GM21360 (cell line): ENCODE measurements at regions not wholly inside any gene's neighbourhood (a gene's known extent, or its start where the extent isn't known, plus 50 kb on each side); places are given as distances from the start of the nearest gene placed in this dataset.

Source experiments
- ATAC-seq: cut with Tn5 transposase; IDR thresholded peaks from one replicate; pipeline ENCODE4 v1.9.1; 2021; ENCODE audit warnings: mild to moderate bottlenecking, moderate library complexity; ENCODE audit not compliant: unreplicated experiment

GRCh38 chr20:39394461-39394860 is 432.3 kb downstream of the DHX35 start:
- no peak for ATAC-seq

GRCh38 chr20:39390186-39390585 is 428.0 kb downstream of the DHX35 start:
- ATAC-seq, result no peak

GRCh38 chr20:39381595-39381994 is 419.5 kb downstream of the DHX35 start:
- no peak for ATAC-seq

GRCh38 chr20:39378776-39379175 is 416.6 kb downstream of the DHX35 start:
- ATAC-seq, result no peak

- ATAC-seq, result no peak
Observed at GRCh38 chr20:39376788-39377187, 414.6 kb downstream of the DHX35 start.

GRCh38 chr20:39364320-39364719 is 402.2 kb downstream of the DHX35 start:
- ATAC-seq, result no peak

- no peak for ATAC-seq
Observed at GRCh38 chr20:39359981-39360620, 398.0 kb downstream of the DHX35 start.

GRCh38 chr20:39358052-39358451 is 395.9 kb downstream of the DHX35 start:
- peak; percentile 68 for ATAC-seq

- no peak for ATAC-seq
Observed at GRCh38 chr20:39356908-39357307, 394.8 kb downstream of the DHX35 start.

GRCh38 chr20:39349240-39349639 is 387.1 kb downstream of the DHX35 start:
- no peak for ATAC-seq

GRCh38 chr20:39347626-39348025 is 385.5 kb downstream of the DHX35 start:
- no peak for ATAC-seq

GRCh38 chr20:39342463-39342862 is 380.3 kb downstream of the DHX35 start:
- ATAC-seq, result no peak

- peak; percentile 97 for ATAC-seq
Observed at GRCh38 chr20:39338469-39339376, 376.6 kb downstream of the DHX35 start.

- no peak for ATAC-seq
Observed at GRCh38 chr20:39333211-39333610, 371.1 kb downstream of the DHX35 start.

GRCh38 chr20:39328347-39328746 is 366.2 kb downstream of the DHX35 start:
- ATAC-seq, result no peak

- no peak for ATAC-seq
Observed at GRCh38 chr20:39326050-39326449, 363.9 kb downstream of the DHX35 start.

- ATAC-seq, result no peak
Observed at GRCh38 chr20:39318911-39319310, 356.8 kb downstream of the DHX35 start.

- ATAC-seq, result no peak
Observed at GRCh38 chr20:39312676-39313075, 350.5 kb downstream of the DHX35 start.

GRCh38 chr20:39311851-39312506 is 349.8 kb downstream of the DHX35 start:
- no peak for ATAC-seq

- ATAC-seq, result no peak
Observed at GRCh38 chr20:39310363-39310995, 348.3 kb downstream of the DHX35 start.

GRCh38 chr20:39309458-39309857 is 347.3 kb downstream of the DHX35 start:
- ATAC-seq, result peak; percentile 76
